ENCODE measurements at regions not wholly inside any gene's neighbourhood (a gene's known extent, or its start where the extent isn't known, plus 50 kb on each side); places are given as distances from the start of the nearest gene placed in this dataset.

- Histone ChIP-seq H3K9me3 (replicated peaks) (no peaks in the 10 kb centered on the region), H3K4me3 (no peak overlapping the region), H3K4me1 (replicated peaks) (no peaks in the 10 kb centered on the region), H3K27me3 (replicated peaks) (no peaks in the 10 kb centered on the region), H3K36me3 (no peaks in the 10 kb centered on the region), H3K27ac (no peak overlapping the region)
- DNase-seq (ENCODE audit: low read depth in 1 of 2, low spot score in 2 of 2), result no peak
These were observed 268.2 kb downstream of the SH3GL2 start for GRCh38 chr9:17846948-17847655.

GRCh38 chr9:17847908-17848307 lies 269.0 kb downstream of the SH3GL2 start:
- H3K4me1 ChIP-seq (replicated peaks), result no peaks in the 10 kb centered on the region
- H3K9me3 ChIP-seq (replicated peaks), result no peaks in the 10 kb centered on the region
- H3K36me3 ChIP-seq, result no peaks in the 10 kb centered on the region
- no peaks in the 10 kb centered on the region for H3K27me3 ChIP-seq (replicated peaks)
- H3K4me3 ChIP-seq, result no peak overlapping the region
- no peak overlapping the region for H3K27ac ChIP-seq
- no peak for DNase-seq (ENCODE audit: low read depth in 1 of 2, low spot score in 2 of 2)

GRCh38 chr9:17852108-17852507 lies 273.2 kb downstream of the SH3GL2 start:
- Histone ChIP-seq H3K9me3 (replicated peaks) (no peaks in the 10 kb centered on the region), H3K27ac (no peak overlapping the region), H3K4me1 (replicated peaks) (no peaks in the 10 kb centered on the region), H3K36me3 (no peaks in the 10 kb centered on the region), H3K4me3 (no peak overlapping the region), H3K27me3 (replicated peaks) (no peaks in the 10 kb centered on the region)
- no peak for DNase-seq (ENCODE audit: low read depth in 1 of 2, low spot score in 2 of 2)

- H3K9me3 ChIP-seq (replicated peaks), result no peaks in the 10 kb centered on the region
- no peak overlapping the region for H3K27ac ChIP-seq
- H3K4me1 ChIP-seq (replicated peaks), result no peaks in the 10 kb centered on the region
- no peaks in the 10 kb centered on the region for H3K36me3 ChIP-seq
- no peak for DNase-seq (ENCODE audit: low read depth in 1 of 2, low spot score in 2 of 2)
- H3K27me3 ChIP-seq (replicated peaks), result no peaks in the 10 kb centered on the region
- H3K4me3 ChIP-seq, result no peak overlapping the region
These were observed 275.6 kb downstream of the SH3GL2 start for GRCh38 chr9:17854487-17854886.

- no peaks in the 10 kb centered on the region for H3K36me3 ChIP-seq
- no peak overlapping the region for H3K4me3 ChIP-seq
- no peak for DNase-seq (ENCODE audit: low read depth in 1 of 2, low spot score in 2 of 2)
- no peaks in the 10 kb centered on the region for H3K27me3 ChIP-seq (replicated peaks)
- H3K27ac ChIP-seq, result no peak overlapping the region
- no peaks in the 10 kb centered on the region for H3K9me3 ChIP-seq (replicated peaks)
- H3K4me1 ChIP-seq (replicated peaks), result no peaks in the 10 kb centered on the region
These were observed 278.1 kb downstream of the SH3GL2 start for GRCh38 chr9:17856995-17857394.

GRCh38 chr9:17859228-17859627 lies 280.4 kb downstream of the SH3GL2 start:
- Histone ChIP-seq H3K27ac (no peak overlapping the region), H3K4me1 (replicated peaks) (no peaks in the 10 kb centered on the region), H3K36me3 (no peaks in the 10 kb centered on the region), H3K9me3 (replicated peaks) (no peaks in the 10 kb centered on the region), H3K4me3 (no peak overlapping the region), H3K27me3 (replicated peaks) (no peaks in the 10 kb centered on the region)
- DNase-seq (ENCODE audit: low read depth in 1 of 2, low spot score in 2 of 2), result no peak

GRCh38 chr9:17859987-17860386 lies 281.1 kb downstream of the SH3GL2 start:
- Histone ChIP-seq H3K4me3 (no peak overlapping the region), H3K4me1 (replicated peaks) (no peaks in the 10 kb centered on the region), H3K9me3 (replicated peaks) (no peaks in the 10 kb centered on the region), H3K27me3 (replicated peaks) (no peaks in the 10 kb centered on the region), H3K36me3 (no peaks in the 10 kb centered on the region), H3K27ac (no peak overlapping the region)
- no peak for DNase-seq (ENCODE audit: low read depth in 1 of 2, low spot score in 2 of 2)

- Histone ChIP-seq H3K36me3 (no peaks in the 10 kb centered on the region), H3K9me3 (replicated peaks) (no peaks in the 10 kb centered on the region), H3K4me1 (replicated peaks) (no peaks in the 10 kb centered on the region), H3K4me3 (no peak overlapping the region), H3K27me3 (replicated peaks) (no peaks in the 10 kb centered on the region), H3K27ac (no peak overlapping the region)
- DNase-seq (ENCODE audit: low read depth in 1 of 2, low spot score in 2 of 2), result no peak
These were observed 283.2 kb downstream of the SH3GL2 start for GRCh38 chr9:17862101-17862500.

- H3K36me3 ChIP-seq, result no peaks in the 10 kb centered on the region
- no peak overlapping the region for H3K4me3 ChIP-seq
- no peak overlapping the region for H3K27ac ChIP-seq
- H3K4me1 ChIP-seq (replicated peaks), result no peaks in the 10 kb centered on the region
- H3K27me3 ChIP-seq (replicated peaks), result no peaks in the 10 kb centered on the region
- no peak for DNase-seq (ENCODE audit: low read depth in 1 of 2, low spot score in 2 of 2)
- no peaks in the 10 kb centered on the region for H3K9me3 ChIP-seq (replicated peaks)
These were observed 283.8 kb downstream of the SH3GL2 start for GRCh38 chr9:17862629-17863028.

GRCh38 chr9:17863213-17863883 lies 284.5 kb downstream of the SH3GL2 start:
- Histone ChIP-seq H3K9me3 (replicated peaks) (no peaks in the 10 kb centered on the region), H3K27ac (no peak overlapping the region), H3K27me3 (replicated peaks) (no peaks in the 10 kb centered on the region), H3K4me1 (replicated peaks) (no peaks in the 10 kb centered on the region), H3K4me3 (no peak overlapping the region), H3K36me3 (no peaks in the 10 kb centered on the region)
- no peak for DNase-seq (ENCODE audit: low read depth in 1 of 2, low spot score in 2 of 2)

GRCh38 chr9:17863924-17864323 lies 285.1 kb downstream of the SH3GL2 start:
- H3K4me1 ChIP-seq (replicated peaks), result no peaks in the 10 kb centered on the region
- H3K9me3 ChIP-seq (replicated peaks), result no peaks in the 10 kb centered on the region
- no peak overlapping the region for H3K27ac ChIP-seq
- no peak for DNase-seq (ENCODE audit: low read depth in 1 of 2, low spot score in 2 of 2)
- H3K27me3 ChIP-seq (replicated peaks), result no peaks in the 10 kb centered on the region
- H3K4me3 ChIP-seq, result no peak overlapping the region
- no peaks in the 10 kb centered on the region for H3K36me3 ChIP-seq

GRCh38 chr9:17864951-17865350 lies 286.1 kb downstream of the SH3GL2 start:
- Histone ChIP-seq H3K4me1 (replicated peaks) (no peaks in the 10 kb centered on the region), H3K27ac (no peak overlapping the region), H3K27me3 (replicated peaks) (no peaks in the 10 kb centered on the region), H3K4me3 (no peak overlapping the region), H3K36me3 (no peaks in the 10 kb centered on the region), H3K9me3 (replicated peaks) (no peaks in the 10 kb centered on the region)
- DNase-seq (ENCODE audit: low read depth in 1 of 2, low spot score in 2 of 2), result no peak

- Histone ChIP-seq H3K27ac (no peak overlapping the region), H3K9me3 (replicated peaks) (no peaks in the 10 kb centered on the region), H3K4me3 (no peak overlapping the region), H3K27me3 (replicated peaks) (no peaks in the 10 kb centered on the region), H3K4me1 (replicated peaks) (no peaks in the 10 kb centered on the region), H3K36me3 (no peaks in the 10 kb centered on the region)
- no peak for DNase-seq (ENCODE audit: low read depth in 1 of 2, low spot score in 2 of 2)
These were observed 287.0 kb downstream of the SH3GL2 start for GRCh38 chr9:17865881-17866280.

GRCh38 chr9:17870722-17871121 lies 291.9 kb downstream of the SH3GL2 start:
- Histone ChIP-seq H3K27me3 (replicated peaks) (no peaks in the 10 kb centered on the region), H3K4me1 (replicated peaks) (no peaks in the 10 kb centered on the region), H3K9me3 (replicated peaks) (no peaks in the 10 kb centered on the region), H3K4me3 (no peak overlapping the region), H3K36me3 (no peaks in the 10 kb centered on the region), H3K27ac (no peak overlapping the region)
- no peak for DNase-seq (ENCODE audit: low read depth in 1 of 2, low spot score in 2 of 2)
